PC-3 (cell line): ENCODE measurements at regions not wholly inside any gene's neighbourhood (a gene's known extent, or its start where the extent isn't known, plus 50 kb on each side); places are given as distances from the start of the nearest gene placed in this dataset.
A peak's percentile ranks its signal among the peaks of the same experiment; 100 is the strongest.
"Not testable (repeated sequence)": the region's sequence is repeated elsewhere in the genome, so short reads cannot be mapped to it uniquely, and the experiment has no call there.

Source experiments
- ATAC-seq: fragments of 200-7000 bp; cut with Tn5 transposase; 2 replicates; pipeline ENCODE4 v1.9.1; 2020; ENCODE audit warnings: mild to moderate bottlenecking, moderate library complexity
- BruUV-seq: library from RNA; stranded (reverse); fragments of 400-500 nt; replicated peaks from 2 replicates; lab custom pipeline; 2021; lab: Mats Ljungman, UMichigan
- CTCF ChIA-PET: fragments of 300-600 bp; sonication (Branson Sonifier 250); formaldehyde crosslinking; loops from one replicate; lab custom pipeline; 2022; ENCODE audit warnings: antibody characterized with exemption; lab: Charles Lee
- POLR2A ChIA-PET: fragments of 300-600 bp; sonication (Branson Sonifier 250); formaldehyde crosslinking; loops from one replicate; lab custom pipeline; 2022; ENCODE audit warnings: antibody characterized with exemption; ENCODE audit not compliant: unreplicated experiment; lab: Charles Lee
- DNase-seq: peaks from one replicate; pipeline ENCODE4 v3.0.0-alpha.2; 2015
- H2AFZ ChIP-seq: fragments of 300-600 bp; sonication (generic); 2 replicates; pipeline ENCODE4 v1.6.0; 2016; ENCODE audit warnings: antibody characterized with exemption, low read length
- H3F3A ChIP-seq: fragments of 300-600 bp; sonication (generic); one replicate; pipeline ENCODE4 v1.6.0; 2017; ENCODE audit warnings: antibody characterized with exemption, low read length, control low read depth, mild to moderate bottlenecking; ENCODE audit not compliant: unreplicated experiment
- H3K27ac ChIP-seq: fragments of 300-600 bp; sonication (generic); 2 replicates; pipeline ENCODE4 v1.5.1; 2016; ENCODE audit warnings: mild to moderate bottlenecking, low read length
- H3K27me3 ChIP-seq: fragments of 300-600 bp; sonication (generic); 2 replicates; pipeline ENCODE4 v1.6.1; 2016; ENCODE audit warnings: low read length, mixed read lengths
- H3K36me3 ChIP-seq: fragments of 300-600 bp; sonication (generic); 2 replicates; pipeline ENCODE4 v1.6.1; 2016; ENCODE audit warnings: low read depth, mixed run types, low read length, mixed read lengths
- H3K4me1 ChIP-seq: fragments of 300-600 bp; sonication (generic); 2 replicates; pipeline ENCODE4 v1.5.1; 2016; ENCODE audit warnings: low read length; ENCODE audit not compliant: insufficient read depth
- H3K4me2 ChIP-seq: fragments of 300-600 bp; sonication (generic); 2 replicates; pipeline ENCODE4 v1.6.0; 2016; ENCODE audit warnings: low read length
- H3K4me3 ChIP-seq: fragments of 300-600 bp; sonication (generic); 2 replicates; pipeline ENCODE4 v1.5.1; 2016; ENCODE audit warnings: mild to moderate bottlenecking, low read length, mixed read lengths
- H3K79me2 ChIP-seq: fragments of 300-600 bp; sonication (generic); 2 replicates; pipeline ENCODE4 v1.6.1; 2017; ENCODE audit warnings: low read length, mixed read lengths
- H3K9ac ChIP-seq: fragments of 300-600 bp; sonication (generic); 2 replicates; pipeline ENCODE4 v1.6.0; 2016; ENCODE audit warnings: mild to moderate bottlenecking, low read length
- H3K9me2 ChIP-seq: fragments of 300-600 bp; sonication (generic); replicated peaks from 2 replicates; pipeline ENCODE4 v1.6.1; 2016; ENCODE audit warnings: mixed run types, low read length, mixed read lengths
- H3K9me3 ChIP-seq: fragments of 300-600 bp; sonication (generic); 2 replicates; pipeline ENCODE4 v1.6.1; 2016; ENCODE audit warnings: low read length, mixed read lengths
- H4K20me1 ChIP-seq: fragments of 300-600 bp; sonication (generic); 2 replicates; pipeline ENCODE4 v1.6.1; 2016; ENCODE audit warnings: low read length, mixed read lengths
- EZH2 ChIP-seq: fragments of 300-600 bp; sonication (generic); IDR thresholded peaks from one replicate; pipeline ENCODE4 v1.6.1; 2017; ENCODE audit warnings: antibody characterized with exemption, mild to moderate bottlenecking, low read length; ENCODE audit not compliant: unreplicated experiment
- EZH2phosphoT487 ChIP-seq: fragments of 300-600 bp; sonication (generic); IDR thresholded peaks from 2 replicates; pipeline ENCODE4 v1.6.1; 2018; ENCODE audit warnings: mild to moderate bottlenecking, antibody characterized with exemption, low read length, borderline replicate concordance
- intact Hi-C: fragments of 100-400 bp; cut with micrococcal nuclease; formaldehyde crosslinking; loops from 2 replicates; pipeline ENCODE4 v1.9.0; 2023
- TF ChIP-seq, protein P1 (sequence below): fragments of 300-600 bp; sonication (generic); conservative IDR thresholded peaks from 2 replicates; pipeline ENCODE4 v1.5.1; 2017; ENCODE audit warnings: antibody characterized with exemption, low read depth, mild to moderate bottlenecking, low read length

- H3K9me3 ChIP-seq: no peaks in the 10 kb centered on the region
- H2AFZ ChIP-seq: no peak overlapping the region
- H3K79me2 ChIP-seq: no peaks in the 10 kb centered on the region
- no peak overlapping the region for H3K27ac ChIP-seq
- TF ChIP-seq, protein P1, sequence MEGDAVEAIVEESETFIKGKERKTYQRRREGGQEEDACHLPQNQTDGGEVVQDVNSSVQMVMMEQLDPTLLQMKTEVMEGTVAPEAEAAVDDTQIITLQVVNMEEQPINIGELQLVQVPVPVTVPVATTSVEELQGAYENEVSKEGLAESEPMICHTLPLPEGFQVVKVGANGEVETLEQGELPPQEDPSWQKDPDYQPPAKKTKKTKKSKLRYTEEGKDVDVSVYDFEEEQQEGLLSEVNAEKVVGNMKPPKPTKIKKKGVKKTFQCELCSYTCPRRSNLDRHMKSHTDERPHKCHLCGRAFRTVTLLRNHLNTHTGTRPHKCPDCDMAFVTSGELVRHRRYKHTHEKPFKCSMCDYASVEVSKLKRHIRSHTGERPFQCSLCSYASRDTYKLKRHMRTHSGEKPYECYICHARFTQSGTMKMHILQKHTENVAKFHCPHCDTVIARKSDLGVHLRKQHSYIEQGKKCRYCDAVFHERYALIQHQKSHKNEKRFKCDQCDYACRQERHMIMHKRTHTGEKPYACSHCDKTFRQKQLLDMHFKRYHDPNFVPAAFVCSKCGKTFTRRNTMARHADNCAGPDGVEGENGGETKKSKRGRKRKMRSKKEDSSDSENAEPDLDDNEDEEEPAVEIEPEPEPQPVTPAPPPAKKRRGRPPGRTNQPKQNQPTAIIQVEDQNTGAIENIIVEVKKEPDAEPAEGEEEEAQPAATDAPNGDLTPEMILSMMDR: no peak
- no peak for TF ChIP-seq EZH2
- no peak for TF ChIP-seq EZH2phosphoT487
- ChIA-PET CTCF (no interaction called here), POLR2A (no interaction called here)
- no peak overlapping the region for H3K9ac ChIP-seq
- no TSS peak for BruUV-seq
- DNase-seq (peak; percentile 37), ATAC-seq (peak; percentile 42; the same call in 1 of the 2 replicates)
- H4K20me1 ChIP-seq: no peaks in the 10 kb centered on the region
- no peaks in the 10 kb centered on the region for H3K36me3 ChIP-seq
- no peaks in the 10 kb centered on the region; the same call in 1 of the 2 replicates for H3K4me1 ChIP-seq
- no peaks in the 10 kb centered on the region for H3F3A ChIP-seq
- H3K4me2 ChIP-seq: no peak overlapping the region
- no peak overlapping the region for H3K4me3 ChIP-seq
- H3K9me2 ChIP-seq: no peaks in the 10 kb centered on the region
- H3K27me3 ChIP-seq: no peaks in the 10 kb centered on the region
- intact Hi-C loops: no loop called here
Measured at GRCh38 chr1:80310703-80311245, 1304.2 kb upstream of the ADGRL4 start.

DNA sequence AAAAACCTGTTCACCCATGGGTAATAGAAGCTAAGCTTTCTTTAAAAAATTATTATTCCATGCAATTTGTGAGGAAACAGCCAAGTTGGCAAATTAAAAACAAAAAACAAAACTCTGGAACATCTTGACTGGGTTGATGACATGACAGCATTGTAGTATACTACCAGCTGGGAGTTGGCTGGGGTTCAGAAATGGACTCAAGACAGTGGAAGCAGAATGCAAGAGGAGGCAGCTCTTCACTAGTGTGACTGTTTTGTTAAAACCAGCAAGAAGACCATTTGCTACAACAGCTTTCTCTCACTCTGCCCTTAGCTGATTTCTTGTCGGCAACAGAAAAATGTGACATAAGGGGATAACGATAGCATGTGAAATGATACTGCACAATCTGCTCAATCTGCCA, 1298.9 kb upstream of the ADGRL4 start:
- DNase-seq (no peak), ATAC-seq (peak; percentile 29)
- no peak overlapping the region for H3K9ac ChIP-seq
- no peaks in the 10 kb centered on the region for H4K20me1 ChIP-seq
- H3K9me3 ChIP-seq: no peaks in the 10 kb centered on the region
- no peaks in the 10 kb centered on the region for H3K79me2 ChIP-seq
- no peaks in the 10 kb centered on the region for H3K9me2 ChIP-seq
- no peak overlapping the region for H3K4me2 ChIP-seq
- CTCF ChIA-PET: no interaction called here
- no peak overlapping the region for H3K27ac ChIP-seq
- H2AFZ ChIP-seq: no peak overlapping the region
- TF ChIP-seq, protein P1: no peak
- no peak for TF ChIP-seq EZH2
- TF ChIP-seq EZH2phosphoT487: no peak
- H3K4me1 ChIP-seq: peaks cover 4% of the 10 kb centered on the region; the same call in 1 of the 2 replicates
- no peaks in the 10 kb centered on the region for H3K27me3 ChIP-seq
- H3K4me3 ChIP-seq: no peak overlapping the region
- no TSS peak for BruUV-seq
- intact Hi-C loops: no loop called here
- no peaks in the 10 kb centered on the region for H3K36me3 ChIP-seq
- POLR2A ChIA-PET: interaction anchor here (0.7 kb wide), 1 partner anchor 500 kb away, joined by 3 read pairs; no protein-coding TSS in a partner anchor
- no peaks in the 10 kb centered on the region for H3F3A ChIP-seq

DNA sequence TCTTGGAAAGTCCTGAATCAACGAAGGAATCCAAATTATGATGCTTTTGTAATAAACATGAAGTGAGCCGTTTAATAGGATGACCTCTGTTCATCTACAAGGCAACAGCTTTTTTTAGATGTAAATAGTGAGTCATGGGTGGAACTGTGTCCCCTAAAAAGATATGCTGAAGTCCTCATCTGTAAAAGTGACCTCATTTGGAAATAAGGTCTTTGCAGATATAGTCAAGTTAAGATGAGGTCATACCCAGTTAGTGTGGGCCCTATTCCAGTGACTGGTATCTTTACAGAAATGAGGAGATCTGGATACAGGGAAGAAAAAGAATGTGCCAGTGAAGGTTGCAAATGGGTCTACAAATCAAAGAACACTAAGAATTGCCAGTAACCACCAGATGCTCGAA, 1287.3 kb upstream of the ADGRL4 start:
- intact Hi-C loops: no loop called here
- Histone ChIP-seq H3K79me2 (no peaks in the 10 kb centered on the region), H3K4me2 (no peak overlapping the region), H4K20me1 (no peaks in the 10 kb centered on the region), H3K27ac (no peak overlapping the region), H3K9me2 (no peaks in the 10 kb centered on the region), H3K27me3 (no peaks in the 10 kb centered on the region), H3K9me3 (no peaks in the 10 kb centered on the region), H3K4me3 (no peak overlapping the region), H3K9ac (no peak overlapping the region), H3F3A (no peaks in the 10 kb centered on the region), H2AFZ (no peak overlapping the region), H3K36me3 (no peaks in the 10 kb centered on the region), H3K4me1 (no peaks in the 10 kb centered on the region)
- no TSS peak for BruUV-seq
- no peak for TF ChIP-seq EZH2phosphoT487
- no peak for TF ChIP-seq EZH2
- TF ChIP-seq, protein P1: no peak
- DNase-seq (no peak), ATAC-seq (no peak)
- CTCF ChIA-PET: no interaction called here
- POLR2A ChIA-PET: no interaction called here

DNA sequence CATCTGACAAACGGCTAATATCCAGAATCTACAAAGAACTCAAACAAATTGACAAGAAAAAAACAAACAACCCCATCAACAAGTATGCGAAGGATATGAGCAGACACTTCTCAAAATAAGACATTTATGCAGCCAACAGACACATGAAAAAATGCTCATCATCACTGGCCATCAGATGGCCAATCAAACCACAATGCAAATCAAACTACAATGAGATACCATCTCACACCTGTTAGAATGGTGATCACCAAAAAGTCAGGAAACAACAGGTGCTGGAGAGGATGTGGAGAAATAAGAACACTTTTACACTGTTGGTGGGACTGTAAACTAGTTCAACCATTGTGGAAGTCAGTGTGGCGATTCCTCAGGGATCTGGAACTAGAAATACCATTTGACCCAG, 1282.2 kb upstream of the ADGRL4 start:
- BruUV-seq, POLR2A ChIA-PET, intact Hi-C loops, H3K9ac ChIP-seq, H3K9me3 ChIP-seq, H3K27me3 ChIP-seq, CTCF ChIA-PET, H3K4me1 ChIP-seq, ATAC-seq, DNase-seq, H3K4me2 ChIP-seq, H3K36me3 ChIP-seq, H3K27ac ChIP-seq, H2AFZ ChIP-seq, H3K9me2 ChIP-seq, H3F3A ChIP-seq, H4K20me1 ChIP-seq, H3K79me2 ChIP-seq, H3K4me3 ChIP-seq: not testable (repeated sequence)
